ENCODE measurements at regions not wholly inside any gene's neighbourhood (a gene's known extent, or its start where the extent isn't known, plus 50 kb on each side); places are given as distances from the start of the nearest gene placed in this dataset.
"Not testable (repeated sequence)": the region's sequence is repeated elsewhere in the genome, so short reads cannot be mapped to it uniquely, and the experiment has no call there.

DNA sequence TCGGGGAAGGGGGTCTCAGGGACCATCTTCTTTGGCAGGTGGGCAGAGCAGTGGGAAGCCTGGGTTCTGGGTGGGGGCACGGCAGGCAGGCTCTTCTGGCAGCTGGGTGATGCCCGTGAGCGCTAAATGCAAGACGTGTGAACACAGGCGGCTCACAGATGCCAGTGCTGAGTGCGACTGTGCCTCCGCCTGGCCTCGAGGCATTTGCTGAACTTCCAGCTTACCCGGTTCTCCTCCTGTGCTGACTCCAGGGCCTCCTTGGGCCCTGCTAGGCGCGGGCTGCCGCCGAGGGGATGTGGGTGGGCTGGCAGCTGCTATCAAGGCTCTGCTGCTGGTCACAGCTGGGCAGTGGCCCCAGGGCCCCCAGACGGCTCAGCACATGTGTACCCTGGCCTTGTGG, 3947.8 kb upstream of the TPTE start:
- TF ChIP-seq, protein P1, sequence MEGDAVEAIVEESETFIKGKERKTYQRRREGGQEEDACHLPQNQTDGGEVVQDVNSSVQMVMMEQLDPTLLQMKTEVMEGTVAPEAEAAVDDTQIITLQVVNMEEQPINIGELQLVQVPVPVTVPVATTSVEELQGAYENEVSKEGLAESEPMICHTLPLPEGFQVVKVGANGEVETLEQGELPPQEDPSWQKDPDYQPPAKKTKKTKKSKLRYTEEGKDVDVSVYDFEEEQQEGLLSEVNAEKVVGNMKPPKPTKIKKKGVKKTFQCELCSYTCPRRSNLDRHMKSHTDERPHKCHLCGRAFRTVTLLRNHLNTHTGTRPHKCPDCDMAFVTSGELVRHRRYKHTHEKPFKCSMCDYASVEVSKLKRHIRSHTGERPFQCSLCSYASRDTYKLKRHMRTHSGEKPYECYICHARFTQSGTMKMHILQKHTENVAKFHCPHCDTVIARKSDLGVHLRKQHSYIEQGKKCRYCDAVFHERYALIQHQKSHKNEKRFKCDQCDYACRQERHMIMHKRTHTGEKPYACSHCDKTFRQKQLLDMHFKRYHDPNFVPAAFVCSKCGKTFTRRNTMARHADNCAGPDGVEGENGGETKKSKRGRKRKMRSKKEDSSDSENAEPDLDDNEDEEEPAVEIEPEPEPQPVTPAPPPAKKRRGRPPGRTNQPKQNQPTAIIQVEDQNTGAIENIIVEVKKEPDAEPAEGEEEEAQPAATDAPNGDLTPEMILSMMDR (IDR thresholded peaks at IDR 0.05), result not testable (repeated sequence)
- not testable (repeated sequence) for TF ChIP-seq ELF1 (IDR thresholded peaks at IDR 0.05); SIN3A (IDR thresholded peaks at IDR 0.05; ENCODE audit: borderline replicate concordance, low read depth, low read length); FOXM1 (IDR thresholded peaks at IDR 0.05; ENCODE audit: low read depth); TAF1 (IDR thresholded peaks at IDR 0.05; ENCODE audit: borderline replicate concordance, low read depth, low read length); MAX (IDR thresholded peaks at IDR 0.05; ENCODE audit: low read depth); EP300 (IDR thresholded peaks at IDR 0.05; ENCODE audit: borderline replicate concordance in 1 of 2, low read depth in 1 of 2, low read length in 1 of 2); TEAD4 (IDR thresholded peaks at IDR 0.05; ENCODE audit: borderline replicate concordance, insufficient read depth); MXI1 (IDR thresholded peaks at IDR 0.05; ENCODE audit: low read depth, low read length); RCOR1 (IDR thresholded peaks at IDR 0.05; ENCODE audit: low read length); JUND (IDR thresholded peaks at IDR 0.05); YY1 (IDR thresholded peaks at IDR 0.05; ENCODE audit: low read depth); GABPA (IDR thresholded peaks at IDR 0.05; ENCODE audit: low read depth)

Data from SK-N-SH (cell line).